ENCODE measurements at regions not wholly inside any gene's neighbourhood (a gene's known extent, or its start where the extent isn't known, plus 50 kb on each side); places are given as distances from the start of the nearest gene placed in this dataset.

- no peak overlapping the region for H3K27ac ChIP-seq
- no peaks in the 10 kb centered on the region for H3K36me3 ChIP-seq
- no peak for TF ChIP-seq POLR2A (IDR thresholded peaks at IDR 0.05)
- TF ChIP-seq, protein P1, sequence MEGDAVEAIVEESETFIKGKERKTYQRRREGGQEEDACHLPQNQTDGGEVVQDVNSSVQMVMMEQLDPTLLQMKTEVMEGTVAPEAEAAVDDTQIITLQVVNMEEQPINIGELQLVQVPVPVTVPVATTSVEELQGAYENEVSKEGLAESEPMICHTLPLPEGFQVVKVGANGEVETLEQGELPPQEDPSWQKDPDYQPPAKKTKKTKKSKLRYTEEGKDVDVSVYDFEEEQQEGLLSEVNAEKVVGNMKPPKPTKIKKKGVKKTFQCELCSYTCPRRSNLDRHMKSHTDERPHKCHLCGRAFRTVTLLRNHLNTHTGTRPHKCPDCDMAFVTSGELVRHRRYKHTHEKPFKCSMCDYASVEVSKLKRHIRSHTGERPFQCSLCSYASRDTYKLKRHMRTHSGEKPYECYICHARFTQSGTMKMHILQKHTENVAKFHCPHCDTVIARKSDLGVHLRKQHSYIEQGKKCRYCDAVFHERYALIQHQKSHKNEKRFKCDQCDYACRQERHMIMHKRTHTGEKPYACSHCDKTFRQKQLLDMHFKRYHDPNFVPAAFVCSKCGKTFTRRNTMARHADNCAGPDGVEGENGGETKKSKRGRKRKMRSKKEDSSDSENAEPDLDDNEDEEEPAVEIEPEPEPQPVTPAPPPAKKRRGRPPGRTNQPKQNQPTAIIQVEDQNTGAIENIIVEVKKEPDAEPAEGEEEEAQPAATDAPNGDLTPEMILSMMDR (IDR thresholded peaks at IDR 0.05): no peak
- no peak for TF ChIP-seq EP300 (IDR thresholded peaks at IDR 0.05)
- 29 to 44% methylated on average over 1 of the region's 1 CpG for WGBS, 2 donors
- no peak for DNase-seq (ENCODE audit: low spot score in 2 of 2)
- H3K9me3 ChIP-seq: peaks cover 0 to 38% (median 2%) of the 10 kb centered on the region in 4 donors
- no peaks in the 10 kb centered on the region for H3K27me3 ChIP-seq
- H3K4me3 ChIP-seq: no peak overlapping the region
- H3K4me1 ChIP-seq: no peaks in the 10 kb centered on the region
These were observed 160.3 kb upstream of the TMEM45B start for GRCh38 chr11:129655247-129655832.

DNA sequence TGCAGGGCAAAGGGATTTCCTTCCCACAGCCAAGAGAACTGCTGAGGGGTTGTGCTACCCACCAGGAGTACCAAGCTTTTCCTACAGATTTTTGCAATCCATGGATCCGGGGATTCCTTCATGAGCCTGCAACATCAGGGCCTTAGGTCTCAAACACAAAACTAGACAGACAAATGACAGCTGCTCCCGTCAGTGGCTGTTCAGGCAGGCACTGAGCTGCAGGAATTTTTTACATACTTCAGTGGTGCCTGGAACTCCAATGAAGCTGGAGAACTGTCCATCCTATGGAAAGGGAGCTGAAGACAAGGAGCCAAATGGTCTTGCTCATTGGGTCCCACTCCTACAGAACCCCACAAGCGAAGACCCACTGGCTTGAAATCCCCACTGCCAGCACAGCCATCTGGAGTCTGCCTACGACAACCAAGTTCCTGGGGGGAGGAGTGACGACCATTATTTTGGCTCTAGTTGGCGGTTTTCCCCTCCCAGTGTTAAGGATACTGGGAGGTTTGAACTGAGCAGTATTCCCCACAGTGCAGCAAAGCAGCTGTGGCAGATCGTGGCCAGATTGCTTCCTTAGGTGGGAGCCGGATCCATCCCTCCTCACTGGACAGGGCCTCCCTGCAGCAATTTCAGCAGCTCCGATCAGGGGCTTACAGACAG is 157.7 kb upstream of the TMEM45B start:
- peaks cover 0 to 47% (median 2%) of the 10 kb centered on the region in 4 donors for H3K9me3 ChIP-seq
- H3K27me3 ChIP-seq: no peaks in the 10 kb centered on the region
- DNase-seq (ENCODE audit: low spot score in 2 of 2): no peak
- no peaks in the 10 kb centered on the region for H3K4me1 ChIP-seq
- H3K4me3 ChIP-seq: no peak overlapping the region
- no peak overlapping the region for H3K27ac ChIP-seq
- H3K36me3 ChIP-seq: no peaks in the 10 kb centered on the region
- WGBS, 2 donors: 54 to 59% methylated on average over 4 to 8 of the region's 9 CpGs
- TF ChIP-seq EP300 (IDR thresholded peaks at IDR 0.05) (no peak), POLR2A (IDR thresholded peaks at IDR 0.05) (no peak)
- TF ChIP-seq, protein P1 (IDR thresholded peaks at IDR 0.05): no peak

DNA sequence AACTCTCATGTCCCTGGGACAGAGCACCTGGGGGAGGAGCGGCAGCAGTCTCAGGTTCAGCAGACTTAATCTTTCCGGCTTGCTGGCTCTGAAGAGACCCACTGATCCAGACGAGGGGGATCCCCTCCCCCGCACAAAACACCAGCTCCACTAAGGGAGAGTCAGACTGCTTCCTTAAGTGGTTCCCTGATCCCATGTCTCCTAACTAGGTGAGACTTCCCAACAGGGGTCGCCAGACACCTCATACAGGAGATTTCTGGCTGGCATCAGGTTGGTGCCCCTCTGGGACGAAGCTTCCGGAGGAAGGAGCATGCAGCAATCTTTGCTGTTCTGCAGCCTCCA is 157.2 kb upstream of the TMEM45B start:
- H3K9me3 ChIP-seq: peaks cover 0 to 47% (median 2%) of the 10 kb centered on the region in 4 donors
- WGBS, 2 donors: 53 to 79% methylated on average over 3 to 5 of the region's 7 CpGs
- TF ChIP-seq, protein P1 (IDR thresholded peaks at IDR 0.05): no peak

GRCh38 chr11:129680907-129681306 is 134.7 kb upstream of the TMEM45B start:
- Histone ChIP-seq H3K27ac (no peak overlapping the region), H3K4me1 (no peaks in the 10 kb centered on the region), H3K36me3 (no peaks in the 10 kb centered on the region), H3K4me3 (no peak overlapping the region), H3K27me3 (no peaks in the 10 kb centered on the region), H3K9me3 (no peaks in the 10 kb centered on the region)
- WGBS, 2 donors: 86 to 94% methylated on average over 3 of the region's 3 CpGs
- DNase-seq (ENCODE audit: low spot score in 2 of 2): no peak
- TF ChIP-seq, protein P1 (IDR thresholded peaks at IDR 0.05): no peak
- TF ChIP-seq EP300 (IDR thresholded peaks at IDR 0.05) (no peak), POLR2A (IDR thresholded peaks at IDR 0.05) (no peak)

More for the DNA sequence above, 157.2 kb upstream of the TMEM45B start:
- Histone ChIP-seq H3K4me1 (no peaks in the 10 kb centered on the region), H3K27ac (no peak overlapping the region), H3K27me3 (no peaks in the 10 kb centered on the region), H3K4me3 (no peak overlapping the region), H3K36me3 (no peaks in the 10 kb centered on the region)
- no peak for DNase-seq (ENCODE audit: low spot score in 2 of 2)

DNA sequence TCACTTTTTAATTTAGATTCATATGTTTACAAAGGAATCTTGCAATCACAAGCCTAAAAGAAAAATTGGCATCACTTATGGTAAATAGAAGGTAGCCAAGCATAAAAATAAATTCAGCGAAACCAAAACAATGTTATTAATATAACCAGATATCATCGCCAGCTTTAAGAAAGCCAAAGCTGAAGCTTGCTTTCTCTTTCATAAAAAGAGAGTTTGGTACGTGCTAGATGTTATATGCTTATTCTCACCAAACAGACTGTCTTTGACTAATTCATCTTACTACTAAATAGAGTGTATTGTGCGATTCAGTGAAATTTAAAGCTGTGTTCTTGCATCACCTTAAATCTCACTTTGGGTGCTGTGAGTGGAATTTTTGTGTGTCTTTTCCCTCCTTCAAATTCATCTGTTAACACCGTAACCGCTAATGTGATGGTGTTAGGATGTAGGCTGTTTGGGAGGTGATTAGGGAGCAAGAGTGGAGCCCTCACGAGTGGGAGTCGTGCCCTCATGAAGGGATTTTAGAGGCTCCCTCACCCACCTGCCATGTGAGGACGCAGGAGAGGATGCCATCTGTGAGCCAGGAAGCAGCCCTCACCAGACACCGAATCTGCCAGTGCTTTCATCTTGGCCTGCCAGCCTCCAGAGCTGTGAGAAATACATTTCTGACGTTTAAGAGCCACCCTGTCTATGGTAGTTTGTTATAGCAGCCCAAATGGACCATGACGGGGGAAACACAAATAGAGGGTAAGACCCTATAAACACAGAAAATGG is 134.1 kb upstream of the TMEM45B start:
- Histone ChIP-seq H3K27ac (no peak overlapping the region), H3K4me3 (no peak overlapping the region), H3K36me3 (no peaks in the 10 kb centered on the region), H3K4me1 (no peaks in the 10 kb centered on the region), H3K27me3 (no peaks in the 10 kb centered on the region), H3K9me3 (no peaks in the 10 kb centered on the region)
- 79 to 80% methylated on average over 12 of the region's 12 CpGs for WGBS, 2 donors
- no peak for TF ChIP-seq EP300 (IDR thresholded peaks at IDR 0.05)
- TF ChIP-seq POLR2A (IDR thresholded peaks at IDR 0.05): no peak
- TF ChIP-seq, protein P1 (IDR thresholded peaks at IDR 0.05): no peak
- DNase-seq (ENCODE audit: low spot score in 2 of 2): no peak

Measured in tibial nerve (tissue), 4 donors.